ENCODE measurements at regions not wholly inside any gene's neighbourhood (a gene's known extent, or its start where the extent isn't known, plus 50 kb on each side); places are given as distances from the start of the nearest gene placed in this dataset.
"Not testable (repeated sequence)": the region's sequence is repeated elsewhere in the genome, so short reads cannot be mapped to it uniquely, and the experiment has no call there.

DNA sequence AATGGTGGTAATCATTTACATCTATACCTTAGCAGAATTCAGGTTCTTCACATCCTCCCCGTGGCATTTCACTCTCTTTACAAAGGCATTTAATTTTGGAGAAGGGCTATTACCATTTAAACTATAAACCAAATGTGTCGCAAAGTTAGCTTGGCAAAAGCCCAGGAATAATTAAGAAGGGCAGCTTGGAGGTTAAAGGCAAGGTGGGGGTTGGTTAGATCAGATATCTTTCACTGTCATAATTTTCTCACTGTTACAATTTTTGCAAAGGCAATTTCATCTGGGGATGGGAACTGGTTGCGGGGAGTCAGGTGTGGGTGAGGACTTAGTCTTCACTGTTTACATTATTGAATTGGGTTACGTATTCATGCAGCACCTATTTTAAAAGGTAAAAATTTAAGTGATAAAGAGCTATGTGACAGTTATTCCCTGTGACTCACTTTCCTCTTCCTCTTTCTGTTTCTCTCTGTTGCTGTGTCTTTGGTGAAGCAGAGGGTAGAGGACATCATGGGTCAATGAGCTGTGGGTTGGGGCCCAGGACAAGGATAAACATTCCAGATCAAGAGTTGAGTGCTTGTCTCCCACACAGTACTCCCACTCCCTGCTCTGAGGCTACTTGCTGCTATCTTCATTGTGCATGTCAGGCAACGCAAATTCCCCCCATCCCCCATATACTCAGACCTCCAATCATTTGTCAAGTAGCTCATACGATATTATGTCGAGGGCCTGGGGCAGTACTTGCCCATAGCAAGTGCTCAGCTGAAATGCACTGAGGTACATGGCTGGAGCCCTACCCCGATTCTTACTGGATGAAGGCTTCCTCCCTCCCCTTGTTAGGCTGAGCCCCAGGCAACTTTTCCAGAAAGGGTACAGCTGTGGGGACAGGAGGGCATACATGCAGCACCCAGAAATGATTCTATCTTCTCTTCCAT is 223.1 kb upstream of the MYLIP start:
- no peak for DNase-seq (ENCODE audit: low read depth in 1 of 2, low spot score in 1 of 2)

DNA sequence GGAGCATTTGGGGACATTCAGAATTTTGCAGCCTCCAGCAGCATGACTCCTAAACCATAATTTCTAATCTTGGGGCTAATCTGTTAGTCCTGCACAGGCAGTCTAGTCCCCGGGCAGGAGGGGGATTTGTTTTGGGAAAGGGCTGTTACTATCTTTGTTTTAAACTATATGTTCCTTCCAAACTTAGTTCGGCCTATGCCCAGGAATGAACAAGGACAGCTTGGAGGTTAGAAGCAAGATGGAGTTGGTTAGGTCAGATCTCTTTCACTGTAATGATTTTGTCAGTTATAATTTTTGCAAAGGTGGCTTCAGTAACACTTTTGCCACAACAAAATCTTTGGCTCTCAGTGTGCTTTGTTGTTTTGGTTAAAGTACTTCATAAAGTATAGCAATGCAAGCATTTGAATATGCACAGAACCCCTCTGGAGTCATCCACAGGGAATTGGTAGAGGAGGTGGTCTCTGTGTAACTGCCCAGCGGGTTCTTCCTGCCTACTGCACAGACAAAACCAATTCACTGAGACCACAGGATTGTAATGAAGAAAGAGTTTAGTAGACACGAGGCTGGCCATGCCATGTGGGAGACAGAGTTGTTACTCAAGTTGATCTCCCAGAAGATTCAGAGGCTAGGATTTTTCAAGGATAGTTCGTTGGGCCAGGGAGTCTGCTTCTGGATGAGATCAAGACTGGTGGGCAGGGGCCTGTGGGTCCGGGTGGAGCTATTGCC is 224.1 kb upstream of the MYLIP start:
- no peak for DNase-seq (ENCODE audit: low read depth in 1 of 2, low spot score in 1 of 2)

DNA sequence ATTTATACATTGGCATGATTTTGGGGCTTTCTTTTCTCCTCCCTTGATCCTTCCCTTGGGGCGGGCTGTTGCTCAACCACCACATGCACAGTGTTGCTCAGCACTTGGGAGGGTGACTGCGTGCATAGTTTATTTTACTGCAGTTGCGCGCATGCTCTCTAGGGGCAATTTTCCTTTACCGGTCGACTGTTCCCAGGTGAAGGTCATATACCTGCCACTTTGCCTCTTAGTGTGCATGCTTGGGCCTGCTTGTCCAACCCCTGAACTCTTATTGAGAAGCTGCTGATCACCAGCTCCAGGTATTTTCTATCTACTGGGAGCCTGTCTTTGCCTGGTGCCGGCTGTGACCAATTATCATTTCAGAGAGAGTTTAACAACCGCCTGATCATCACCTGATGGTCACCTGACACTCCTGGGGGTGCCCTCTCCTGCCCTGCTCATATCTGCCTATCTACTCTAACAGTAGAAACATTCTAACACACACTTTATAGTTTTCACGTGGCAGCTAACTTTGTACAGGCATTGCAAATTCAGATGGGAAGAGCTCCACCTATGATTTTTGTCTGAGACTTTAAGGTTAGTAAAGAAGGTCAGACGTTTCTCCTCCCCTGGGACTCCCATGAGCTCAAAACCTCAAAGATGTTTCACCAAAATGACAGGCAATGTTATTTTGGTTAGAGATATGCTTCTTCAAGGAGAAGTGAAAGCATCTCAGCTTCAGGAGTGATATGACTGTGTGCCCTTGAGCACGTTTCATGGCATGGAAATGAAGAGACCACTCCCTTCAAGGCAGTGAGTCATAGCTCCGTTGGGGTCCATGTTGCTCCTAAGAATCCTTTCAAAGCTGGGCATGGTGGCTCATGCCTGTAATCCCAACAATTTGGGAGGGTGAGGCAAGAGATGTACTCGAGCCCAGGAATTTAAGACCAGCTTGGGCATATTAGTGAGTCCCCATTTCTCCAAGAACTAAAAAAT is 227.5 kb upstream of the MYLIP start:
- no peak for DNase-seq (ENCODE audit: low read depth in 1 of 2, low spot score in 1 of 2)

DNA sequence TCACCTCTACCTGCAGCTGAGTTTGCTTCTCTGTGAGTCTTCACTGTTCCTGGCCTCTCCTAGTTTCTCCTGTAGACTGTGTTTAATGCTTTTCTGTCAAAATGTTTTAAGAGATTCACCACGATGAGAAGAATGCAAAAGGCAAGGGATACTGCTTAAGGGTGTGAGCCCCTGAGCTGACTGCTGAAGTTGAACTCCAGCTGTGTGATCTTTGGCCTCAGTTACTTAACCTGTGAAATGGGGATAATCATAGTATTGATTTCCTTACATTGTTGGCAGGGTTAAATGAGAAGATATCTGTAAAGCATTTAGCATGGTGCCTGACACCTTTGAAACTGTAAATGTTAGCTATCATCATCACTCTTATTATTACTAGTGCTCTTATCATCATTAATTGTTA is 230.2 kb upstream of the MYLIP start:
- DNase-seq (ENCODE audit: low read depth in 1 of 2, low spot score in 1 of 2) = no peak

DNA sequence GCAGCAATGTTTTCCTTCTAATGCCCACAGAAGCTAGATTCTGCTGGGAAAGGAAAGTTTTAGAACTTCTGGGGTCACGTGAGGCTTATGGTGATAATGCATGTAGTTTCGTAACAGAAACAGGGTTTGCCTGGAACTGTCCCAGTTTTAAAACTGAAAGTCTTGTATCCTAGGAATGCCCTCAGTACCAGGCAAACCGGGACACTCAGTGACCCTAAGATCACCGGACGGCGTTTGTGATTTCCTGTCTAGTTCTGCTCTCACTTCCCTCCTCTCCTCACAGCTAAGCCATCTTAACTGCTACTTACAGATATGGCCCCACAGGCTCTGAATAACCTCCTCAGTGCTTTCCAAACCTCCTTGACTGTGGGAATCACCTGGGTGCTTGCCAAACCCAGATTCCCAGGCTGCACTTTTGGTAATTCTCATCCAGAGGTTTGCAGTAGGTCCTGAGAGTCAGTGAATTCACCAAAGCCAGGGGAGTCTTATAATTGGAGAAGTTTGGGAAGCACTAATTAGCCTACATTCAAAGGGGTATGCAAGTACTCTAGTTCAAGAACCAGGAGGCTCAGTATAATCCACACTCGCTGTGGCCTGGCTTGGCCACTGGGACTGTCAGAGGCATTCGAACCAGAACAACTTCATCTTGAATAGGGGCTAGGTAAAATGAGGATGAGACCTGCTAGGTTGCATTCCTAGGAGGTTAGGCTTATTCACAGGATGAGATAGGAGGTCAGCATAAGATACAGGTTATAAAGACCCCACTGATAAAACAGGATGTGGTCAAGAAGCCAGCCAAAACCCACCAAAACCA is 231.6 kb upstream of the MYLIP start:
- no peak for DNase-seq (ENCODE audit: low read depth in 1 of 2, low spot score in 1 of 2)

DNA sequence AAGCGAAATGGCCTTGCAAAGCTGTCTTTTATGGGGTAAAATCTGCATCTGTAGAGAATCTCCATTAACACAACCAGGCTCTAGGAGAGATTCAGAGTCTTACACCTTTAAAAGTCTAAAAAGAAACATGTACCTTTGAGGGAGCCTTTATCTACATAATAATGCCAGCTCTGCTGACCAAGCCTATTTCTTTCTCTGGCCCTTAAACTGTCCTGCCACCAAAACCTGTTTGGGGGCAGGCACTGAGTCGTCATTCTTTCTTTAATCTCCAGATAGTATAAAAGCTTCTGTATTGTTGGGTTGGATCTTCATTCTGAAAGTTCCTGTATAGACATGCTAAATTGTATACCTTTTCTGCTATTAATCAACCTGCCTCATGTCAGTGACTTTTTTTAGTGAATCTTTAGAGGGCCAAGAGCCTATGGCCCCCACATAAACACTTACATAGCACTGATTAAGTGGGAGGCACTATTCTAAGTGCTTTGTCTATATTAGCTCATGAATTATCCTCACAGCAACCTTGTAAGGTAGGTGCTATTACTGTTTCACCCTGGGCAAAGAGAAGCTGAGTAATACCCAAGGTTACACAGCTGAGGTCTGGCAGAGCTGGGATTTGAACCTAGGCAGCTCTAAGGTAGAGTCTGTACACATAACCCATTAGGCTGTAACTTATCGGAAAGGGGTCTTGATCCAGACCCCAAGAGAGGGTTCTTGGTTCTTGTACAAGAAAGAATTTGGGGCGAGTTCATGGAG is 232.3 kb upstream of the DTNBP1 start:
- DNase-seq (ENCODE audit: low read depth in 1 of 2, low spot score in 1 of 2) = no peak

DNA sequence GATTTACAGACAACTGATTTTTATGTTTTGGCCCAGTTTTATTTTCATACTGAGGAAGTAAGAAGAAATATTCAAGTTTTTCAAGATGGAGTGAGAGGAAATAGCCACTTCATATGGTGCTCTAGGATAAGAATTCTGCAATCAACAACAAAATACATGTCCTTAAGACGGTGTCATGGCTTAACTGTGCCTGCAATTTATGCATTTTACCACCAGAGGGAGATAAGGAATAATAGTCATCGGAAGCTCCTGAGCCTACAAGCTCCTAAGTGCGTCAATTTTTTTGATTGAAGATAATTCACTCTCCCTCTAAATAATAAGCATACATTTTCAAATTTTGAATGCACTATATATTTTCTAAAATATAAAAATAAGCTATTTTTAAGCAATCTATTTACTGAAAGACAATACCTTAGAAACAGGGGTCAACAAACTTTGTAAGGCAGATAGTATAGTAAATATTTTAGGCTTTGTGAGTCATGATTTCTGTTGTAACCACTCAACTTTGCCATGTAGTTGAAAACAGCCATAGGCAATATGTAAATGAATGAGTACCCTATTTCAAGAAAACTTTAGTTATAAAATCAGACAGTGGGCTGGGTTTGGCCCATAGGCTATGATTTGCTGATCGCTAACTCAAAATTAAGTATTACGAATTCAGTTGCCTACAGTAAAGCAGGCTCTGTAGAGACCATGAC is 230.9 kb upstream of the DTNBP1 start:
- no peak for DNase-seq (ENCODE audit: low read depth in 1 of 2, low spot score in 1 of 2)

DNA sequence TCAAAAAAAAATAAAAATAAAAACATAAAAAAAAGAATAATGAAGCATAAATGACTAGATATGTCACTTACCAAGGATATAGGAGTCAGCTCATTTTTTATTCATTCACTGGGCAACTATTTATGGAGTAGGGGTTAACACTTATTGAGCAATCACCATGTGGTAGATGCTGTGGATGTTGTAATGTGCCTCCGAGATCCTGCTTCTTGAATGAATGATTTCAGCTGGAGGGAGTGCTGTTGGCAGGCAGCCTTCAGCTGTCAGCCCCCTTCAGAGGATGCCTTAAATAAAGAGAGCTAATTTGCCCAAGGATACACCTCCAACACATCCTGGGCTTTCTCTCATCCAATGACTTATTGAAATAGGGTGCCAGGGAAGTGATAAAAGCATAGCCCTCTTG is 229.5 kb upstream of the DTNBP1 start:
- DNase-seq (ENCODE audit: low read depth in 1 of 2, low spot score in 1 of 2) = no peak

DNA sequence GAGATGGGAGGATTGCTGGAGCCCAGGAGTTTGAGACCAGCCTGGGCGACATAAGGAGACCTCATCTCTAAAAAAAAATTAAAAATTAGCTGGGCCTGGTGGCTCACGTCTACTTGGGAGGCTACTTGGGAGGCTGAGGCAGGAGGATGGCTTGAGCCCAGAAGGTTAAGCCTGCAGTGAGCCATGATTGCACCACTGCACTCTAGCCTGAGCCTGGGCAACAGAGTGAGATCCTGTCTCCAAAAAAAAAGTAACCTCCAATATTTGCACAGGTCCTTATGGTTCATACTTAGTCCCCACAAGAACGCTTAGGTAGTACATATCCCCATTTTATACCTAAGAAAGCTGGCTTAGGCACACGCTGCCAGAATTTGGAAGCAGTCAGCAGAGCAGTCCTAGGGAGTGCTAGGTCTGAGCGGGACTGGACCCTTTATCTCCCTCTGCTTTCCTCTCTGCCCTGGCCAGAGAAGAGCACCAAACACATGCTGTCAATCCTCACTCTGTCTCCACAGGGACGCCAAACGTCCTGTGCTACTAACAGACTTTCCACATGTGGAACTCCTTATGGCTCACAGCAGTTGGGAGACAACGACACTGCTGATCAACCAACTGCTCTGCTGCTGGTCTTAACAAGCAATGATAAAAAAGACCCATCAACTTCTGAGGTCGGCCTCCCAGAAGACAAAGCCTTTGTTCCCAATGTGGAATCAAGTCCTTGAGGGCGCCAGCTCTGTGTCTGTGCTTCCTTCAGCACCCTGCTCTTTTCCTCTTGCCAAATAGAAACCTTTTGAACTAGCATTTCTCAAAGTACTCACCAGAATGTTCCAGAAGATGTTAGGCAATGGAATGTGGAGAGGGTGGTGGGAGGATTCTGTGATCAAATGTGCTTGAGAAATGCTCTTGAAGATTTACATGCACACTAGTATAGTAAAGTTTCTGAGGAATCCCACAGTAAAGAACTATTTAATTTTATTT is 226.3 kb upstream of the DTNBP1 start:
- DNase-seq (ENCODE audit: low read depth in 1 of 2, low spot score in 1 of 2) = no peak

DNA sequence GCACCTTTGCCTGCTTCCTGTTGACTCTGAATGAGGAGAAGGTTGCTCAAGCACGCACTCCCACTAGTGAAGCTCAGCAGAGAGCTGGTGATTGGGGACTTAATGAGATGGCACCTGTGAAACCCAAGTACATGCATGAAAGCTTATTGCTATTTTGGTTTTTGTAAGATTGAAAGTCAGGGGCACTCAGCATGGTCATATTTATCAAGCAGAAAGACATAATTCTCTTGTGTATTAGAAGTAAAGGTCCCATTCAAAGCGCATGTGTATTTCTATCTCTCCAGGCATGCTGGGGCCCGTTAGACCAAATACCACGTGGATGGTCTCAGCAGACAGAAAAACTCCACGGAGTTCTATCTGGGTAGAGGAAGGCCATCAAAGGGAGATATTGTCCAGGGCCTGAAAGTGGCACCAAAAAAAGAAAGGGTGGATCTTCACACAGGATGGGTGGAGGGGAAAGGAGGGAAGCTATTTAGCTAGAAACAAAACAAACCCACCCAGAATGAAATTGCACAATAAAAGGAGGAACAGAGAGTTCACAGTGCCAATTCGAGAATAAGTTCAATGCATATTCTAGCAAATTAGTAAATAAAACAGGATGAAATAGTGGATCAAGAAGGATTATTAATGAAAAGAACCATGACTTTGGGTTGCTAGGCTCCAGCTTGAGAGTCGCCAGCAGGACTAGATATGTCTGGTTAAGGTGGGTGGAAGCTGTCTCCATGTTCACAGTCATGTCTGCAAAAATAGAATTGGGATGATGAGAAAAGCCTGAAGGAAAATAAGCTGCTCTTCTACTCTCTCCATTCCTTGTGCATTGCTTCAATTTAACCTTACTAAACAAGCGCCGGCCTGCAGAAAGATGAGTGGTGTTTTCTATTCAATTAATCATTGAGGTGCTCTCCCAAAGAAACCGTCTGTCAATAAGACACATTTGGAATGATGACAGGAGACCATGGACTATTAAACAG is 224.9 kb upstream of the DTNBP1 start:
- DNase-seq (ENCODE audit: low read depth in 1 of 2, low spot score in 1 of 2) = no peak

DNA sequence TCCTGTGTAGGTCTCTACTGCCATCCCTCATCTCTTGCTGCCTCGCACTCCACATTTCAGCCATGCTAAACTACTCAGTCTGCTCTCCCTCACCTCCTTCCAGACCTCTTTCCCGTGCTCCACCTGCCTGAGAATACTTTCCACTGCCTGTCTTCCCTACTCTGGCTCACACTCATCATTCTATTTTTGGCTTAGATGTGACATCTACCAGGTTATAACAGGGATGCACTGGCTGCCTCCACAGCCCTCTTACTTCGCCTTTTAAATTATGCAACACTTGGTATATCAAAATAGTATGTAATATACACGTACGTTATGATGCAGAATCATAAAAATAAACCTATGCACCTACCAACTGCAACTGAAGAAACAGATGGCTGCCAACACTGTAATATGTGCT is 222.8 kb upstream of the DTNBP1 start:
- no peak for DNase-seq (ENCODE audit: low read depth in 1 of 2, low spot score in 1 of 2)

DNA sequence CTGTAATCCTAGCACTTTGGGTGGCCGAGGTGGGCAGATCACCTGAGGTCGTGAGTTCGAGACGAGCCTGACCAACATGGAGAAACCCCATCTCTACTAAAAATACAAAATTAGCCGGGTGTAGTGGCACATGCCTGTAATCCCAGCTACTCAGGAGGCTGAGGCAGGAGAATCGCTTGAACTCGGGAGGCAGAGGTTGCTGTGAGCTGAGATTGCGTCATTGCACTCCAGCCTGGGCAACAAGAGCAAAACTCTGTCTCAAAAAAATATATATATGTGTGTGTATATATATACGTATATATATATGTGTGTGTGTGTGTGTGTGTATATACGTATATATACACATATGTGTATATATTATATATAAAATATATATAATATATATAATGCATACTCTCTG is 220.8 kb upstream of the DTNBP1 start:
- DNase-seq (ENCODE audit: low read depth in 1 of 2, low spot score in 1 of 2) = not testable (repeated sequence)

DNA sequence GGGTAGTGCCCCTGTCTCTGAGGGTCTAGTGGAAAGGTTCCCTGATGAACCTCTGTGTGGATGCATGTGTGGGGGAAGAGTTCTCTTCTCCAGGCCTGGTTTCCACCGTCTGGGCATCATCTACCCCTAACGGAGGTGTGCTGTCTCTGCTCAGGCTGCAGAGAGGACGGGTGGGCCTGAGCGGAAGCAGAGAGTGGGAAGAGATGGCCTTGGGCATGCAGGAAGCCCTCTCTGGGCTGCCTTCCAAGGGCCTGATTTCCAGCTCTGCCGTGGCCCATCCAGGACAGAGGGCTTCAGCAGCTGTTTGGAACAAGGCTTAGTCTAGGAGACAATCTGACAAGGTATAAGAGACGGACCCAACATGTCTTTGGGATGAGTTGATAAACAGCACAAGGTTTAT is 220.1 kb upstream of the DTNBP1 start:
- DNase-seq (ENCODE audit: low read depth in 1 of 2, low spot score in 1 of 2) = no peak

DNA sequence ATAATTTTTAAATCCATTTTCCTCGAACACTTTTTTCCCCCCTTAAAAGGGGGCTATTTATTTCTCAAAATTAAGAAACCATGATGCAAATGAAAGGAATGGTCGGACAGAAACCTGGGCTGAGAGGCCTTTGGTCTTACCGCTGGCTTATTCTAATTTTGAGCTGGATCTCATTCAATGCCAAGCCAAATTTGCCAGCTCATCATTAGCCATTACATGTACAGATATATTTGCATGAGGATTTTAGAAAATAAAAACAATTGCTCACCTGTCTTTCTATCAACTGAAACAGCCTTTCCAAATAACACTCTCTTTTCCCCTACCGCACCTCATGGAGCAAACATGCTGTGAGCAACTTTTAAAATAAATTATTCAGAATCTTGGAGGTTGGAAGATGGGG is 219.5 kb upstream of the DTNBP1 start:
- DNase-seq (ENCODE audit: low read depth in 1 of 2, low spot score in 1 of 2) = no peak

DNA sequence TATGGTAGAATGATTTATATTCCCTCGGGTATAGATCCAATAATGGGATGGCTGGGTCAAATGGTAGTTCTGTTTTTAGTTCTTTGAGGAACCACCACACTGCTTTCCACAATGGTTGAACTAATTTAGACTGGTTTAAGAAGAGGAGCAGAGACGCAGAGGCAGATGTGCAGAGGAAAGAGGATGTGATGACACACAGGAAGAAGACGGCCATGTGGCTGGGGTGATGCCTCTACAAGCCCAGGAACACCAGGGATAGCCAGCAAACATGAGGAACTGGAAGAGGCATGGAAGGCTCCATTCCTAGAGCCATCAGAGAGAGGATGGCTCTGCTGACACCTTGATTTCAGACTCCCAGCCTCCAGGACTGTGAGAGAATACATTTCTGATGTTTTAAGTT is 218.3 kb upstream of the DTNBP1 start:
- no peak for DNase-seq (ENCODE audit: low read depth in 1 of 2, low spot score in 1 of 2)

DNA sequence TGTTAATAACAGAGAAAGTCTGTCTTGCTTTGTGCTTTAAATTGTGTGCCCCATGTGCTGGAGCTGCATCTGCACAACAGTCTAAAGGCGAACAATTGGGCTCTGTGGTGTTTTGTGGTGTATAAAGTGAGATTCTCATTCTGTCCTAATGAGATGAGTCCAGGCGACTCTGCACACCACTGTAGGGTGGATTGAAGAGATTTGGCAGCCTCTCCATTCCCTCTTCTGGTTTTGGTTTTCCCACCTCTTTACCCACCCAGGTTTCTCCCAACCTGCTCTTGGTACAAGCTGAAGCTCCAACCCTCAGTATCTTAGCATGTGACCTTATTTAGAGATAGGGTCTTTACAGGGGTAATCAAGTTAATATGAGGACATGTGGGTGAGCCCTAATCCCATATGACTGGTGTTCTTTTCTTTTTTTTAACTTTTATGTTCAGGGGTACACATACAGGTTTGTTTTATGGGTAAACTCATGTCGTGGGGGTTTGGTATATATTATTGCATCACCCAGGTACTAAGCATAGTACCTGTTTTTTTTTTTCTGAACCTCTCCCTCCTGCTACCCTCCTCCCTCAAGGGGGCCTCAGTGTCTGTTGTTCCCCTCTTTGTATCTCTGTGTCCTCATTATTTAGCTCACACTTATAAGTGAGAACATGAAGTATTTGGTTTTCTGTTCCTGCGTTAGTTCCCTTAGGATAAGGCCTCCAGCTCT is 217.6 kb upstream of the DTNBP1 start:
- no peak for DNase-seq (ENCODE audit: low read depth in 1 of 2, low spot score in 1 of 2)
